Lung (tissue), 11 donors: ENCODE measurements at regions not wholly inside any gene's neighbourhood (a gene's known extent, or its start where the extent isn't known, plus 50 kb on each side); places are given as distances from the start of the nearest gene placed in this dataset.
"Not testable (repeated sequence)": the region's sequence is repeated elsewhere in the genome, so short reads cannot be mapped to it uniquely, and the experiment has no call there.

Experiments used
- ATAC-seq: fragments of 200-7000 bp; cut with Tn5 transposase; one replicate; pipeline ENCODE4 v1.9.1; 2020; ENCODE audit warnings: moderate number of reproducible peaks; ENCODE audit not compliant: insufficient read depth, low FRiP score
- DNase-seq, 3 donors: peaks; one replicate each; pipeline ENCODE4 v3.0.0-alpha.2; 2013 to 2017
- H3K27ac ChIP-seq, 2 donors: one replicate each; pipeline ENCODE4 v1.5.1; 2013; ENCODE audit warnings: mild to moderate bottlenecking in 2 of 2, moderate library complexity in 2 of 2, control low read depth in 1 of 2, inconsistent platforms in 1 of 2, low read depth in 1 of 2, low read length in 1 of 2
- H3K27me3 ChIP-seq, 3 donors: one replicate each; pipeline ENCODE4 v1.5.1; 2013; ENCODE audit warnings: low read length in 2 of 3; ENCODE audit not compliant: control insufficient read depth in 3 of 3, insufficient read depth in 3 of 3
- H3K36me3 ChIP-seq, 4 donors: one replicate each; pipeline ENCODE4 v1.5.1; 2013; ENCODE audit warnings: low read length in 4 of 4, mild to moderate bottlenecking in 1 of 4, moderate library complexity in 1 of 4; ENCODE audit not compliant: control insufficient read depth in 4 of 4, insufficient read depth in 4 of 4
- H3K4me1 ChIP-seq, 5 donors: one replicate each; pipeline ENCODE4 v1.5.1; 2013; ENCODE audit warnings: low read length in 5 of 5, mild to moderate bottlenecking in 2 of 5, moderate library complexity in 1 of 5; ENCODE audit not compliant: control insufficient read depth in 5 of 5, insufficient read depth in 5 of 5
- H3K4me3 ChIP-seq: one replicate; pipeline ENCODE4 v1.5.1; 2013; ENCODE audit warnings: mild to moderate bottlenecking, control low read depth, moderate library complexity
- H3K9ac ChIP-seq, 2 donors: one replicate each; pipeline ENCODE4 v1.5.1; 2013; ENCODE audit warnings: low read length in 2 of 2, control low read depth in 1 of 2; ENCODE audit not compliant: insufficient read depth in 1 of 2
- H3K9me3 ChIP-seq, 4 donors: one replicate each; pipeline ENCODE4 v1.5.1; 2013; ENCODE audit warnings: low read length in 3 of 4, mild to moderate bottlenecking in 1 of 4, moderate library complexity in 1 of 4; ENCODE audit not compliant: control insufficient read depth in 4 of 4, insufficient read depth in 3 of 4
- WGBS, 2 donors: extraction: QIAGEN DNeasy Blood & Tissue Kit; methylation state at CpG; one replicate each; pipeline ENCODE4 v1.1.7; 2013; 5-methylcytosine and 5-hydroxymethylcytosine counted together
- TF ChIP-seq, protein P1 (sequence below): IDR thresholded peaks from 2 replicates; pipeline ENCODE4 v1.5.1; 2012; ENCODE audit warnings: mild to moderate bottlenecking; ENCODE audit errors: control extremely low read depth, extremely low read depth
- donor health status: control.
- donor health status: control.
- donor health status: Bipolar disorder and iron deficiency.
- donor health status: healthy.
- donor health status: DM: yes; HTN: yes; CAD: no.

DNA sequence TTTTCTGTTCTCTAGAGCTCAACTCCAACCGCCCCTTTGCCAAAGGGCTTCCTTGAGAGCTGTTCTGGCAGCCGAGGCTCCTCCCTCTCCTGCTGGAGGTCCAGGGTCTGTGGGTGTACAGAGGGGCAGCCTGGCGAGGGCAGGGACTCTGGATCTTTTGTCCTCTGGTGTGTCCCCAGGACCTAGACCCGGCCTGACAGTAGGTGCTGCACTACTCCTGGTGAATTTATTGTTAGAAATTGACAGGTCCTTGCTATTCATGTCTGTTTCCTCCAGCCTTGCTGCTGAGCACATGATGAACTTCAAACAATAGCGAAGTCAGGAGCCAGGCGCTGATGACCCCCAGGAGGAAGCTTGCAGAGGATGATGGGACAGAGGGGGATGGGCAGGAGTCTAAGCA is 234.7 kb upstream of the SULF2 start:
- Histone ChIP-seq H3K9me3 (peaks cover 0 to 1% (median 0%) of the 10 kb centered on the region in 4 donors), H3K4me3 (no peak overlapping the region), H3K27ac (no peak overlapping the region), H3K27me3 (peaks cover 0 to 5% (median 0%) of the 10 kb centered on the region in 3 donors), H3K4me1 (peaks cover 0 to 3% (median 0%) of the 10 kb centered on the region in 5 donors), H3K36me3 (no peaks in the 10 kb centered on the region), H3K9ac (no peak overlapping the region)
- no peak for DNase-seq
- TF ChIP-seq, protein P1, sequence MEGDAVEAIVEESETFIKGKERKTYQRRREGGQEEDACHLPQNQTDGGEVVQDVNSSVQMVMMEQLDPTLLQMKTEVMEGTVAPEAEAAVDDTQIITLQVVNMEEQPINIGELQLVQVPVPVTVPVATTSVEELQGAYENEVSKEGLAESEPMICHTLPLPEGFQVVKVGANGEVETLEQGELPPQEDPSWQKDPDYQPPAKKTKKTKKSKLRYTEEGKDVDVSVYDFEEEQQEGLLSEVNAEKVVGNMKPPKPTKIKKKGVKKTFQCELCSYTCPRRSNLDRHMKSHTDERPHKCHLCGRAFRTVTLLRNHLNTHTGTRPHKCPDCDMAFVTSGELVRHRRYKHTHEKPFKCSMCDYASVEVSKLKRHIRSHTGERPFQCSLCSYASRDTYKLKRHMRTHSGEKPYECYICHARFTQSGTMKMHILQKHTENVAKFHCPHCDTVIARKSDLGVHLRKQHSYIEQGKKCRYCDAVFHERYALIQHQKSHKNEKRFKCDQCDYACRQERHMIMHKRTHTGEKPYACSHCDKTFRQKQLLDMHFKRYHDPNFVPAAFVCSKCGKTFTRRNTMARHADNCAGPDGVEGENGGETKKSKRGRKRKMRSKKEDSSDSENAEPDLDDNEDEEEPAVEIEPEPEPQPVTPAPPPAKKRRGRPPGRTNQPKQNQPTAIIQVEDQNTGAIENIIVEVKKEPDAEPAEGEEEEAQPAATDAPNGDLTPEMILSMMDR: no peak
- ATAC-seq: no peak
- WGBS, 2 donors: 67 to 87% methylated on average over 6 of the region's 6 CpGs

- 84 to 87% methylated on average over 4 of the region's 4 CpGs for WGBS, 2 donors
- TF ChIP-seq, protein P1: no peak
- ATAC-seq (no peak), DNase-seq (no peak)
- Histone ChIP-seq H3K4me3 (no peak overlapping the region), H3K9ac (no peak overlapping the region), H3K9me3 (peaks cover 0 to 1% (median 0%) of the 10 kb centered on the region in 4 donors), H3K27ac (no peak overlapping the region), H3K36me3 (no peaks in the 10 kb centered on the region), H3K4me1 (no peaks in the 10 kb centered on the region), H3K27me3 (peaks cover 0 to 5% (median 0%) of the 10 kb centered on the region in 3 donors)
Observed at GRCh38 chr20:48019496-48019895, 234.2 kb upstream of the SULF2 start.

DNA sequence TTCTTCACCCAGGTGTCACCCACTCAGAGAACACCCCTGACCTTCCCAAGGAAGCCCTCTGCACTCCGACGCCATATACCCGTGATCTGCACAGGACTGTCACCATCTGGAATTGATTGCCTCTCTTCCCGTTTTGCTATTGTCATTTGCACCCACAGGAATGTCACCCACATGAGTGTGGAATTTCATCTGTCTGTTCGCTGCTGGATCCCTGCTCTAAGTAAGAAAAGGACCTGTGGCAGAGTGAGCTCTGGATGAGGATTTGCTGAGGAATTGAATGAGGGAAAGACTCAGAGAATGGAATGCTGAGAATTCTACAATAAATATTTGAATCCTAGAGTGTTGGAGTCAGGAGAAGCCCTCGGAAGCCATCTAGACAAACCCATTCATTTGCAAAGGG is 233.6 kb upstream of the SULF2 start:
- not testable (repeated sequence) for ATAC-seq, H3K9ac ChIP-seq, H3K9me3 ChIP-seq, H3K36me3 ChIP-seq, H3K27me3 ChIP-seq, DNase-seq, H3K4me3 ChIP-seq, H3K27ac ChIP-seq, H3K4me1 ChIP-seq
- 70 to 85% methylated on average over 6 of the region's 6 CpGs for WGBS, 2 donors

GRCh38 chr20:48017992-48018391 is 232.7 kb upstream of the SULF2 start:
- no peak for DNase-seq
- Histone ChIP-seq H3K27me3 (peaks cover 0 to 5% (median 0%) of the 10 kb centered on the region in 3 donors), H3K36me3 (no peaks in the 10 kb centered on the region), H3K9ac (no peak overlapping the region), H3K27ac (no peak overlapping the region), H3K9me3 (peaks cover 0 to 4% (median 0%) of the 10 kb centered on the region in 4 donors), H3K4me1 (no peaks in the 10 kb centered on the region), H3K4me3 (no peak overlapping the region)
- no peak for ATAC-seq
- TF ChIP-seq, protein P1: no peak
- WGBS, 2 donors: 72 to 92% methylated on average over 4 of the region's 4 CpGs
